ENCODE measurements at regions not wholly inside any gene's neighbourhood (a gene's known extent, or its start where the extent isn't known, plus 50 kb on each side); places are given as distances from the start of the nearest gene placed in this dataset.

- no peaks in the 10 kb centered on the region for H3K36me3 ChIP-seq (ENCODE audit: insufficient read depth, low read length)
- no peak for TF ChIP-seq CTCF (IDR thresholded peaks at IDR 0.05; ENCODE audit: low read length)
- no peak for TF ChIP-seq EZH2 (IDR thresholded peaks at IDR 0.05; ENCODE audit: borderline replicate concordance, low read length)
Observed at GRCh38 chr2:161008311-161008710, 151.9 kb upstream of the TANK start.

DNA sequence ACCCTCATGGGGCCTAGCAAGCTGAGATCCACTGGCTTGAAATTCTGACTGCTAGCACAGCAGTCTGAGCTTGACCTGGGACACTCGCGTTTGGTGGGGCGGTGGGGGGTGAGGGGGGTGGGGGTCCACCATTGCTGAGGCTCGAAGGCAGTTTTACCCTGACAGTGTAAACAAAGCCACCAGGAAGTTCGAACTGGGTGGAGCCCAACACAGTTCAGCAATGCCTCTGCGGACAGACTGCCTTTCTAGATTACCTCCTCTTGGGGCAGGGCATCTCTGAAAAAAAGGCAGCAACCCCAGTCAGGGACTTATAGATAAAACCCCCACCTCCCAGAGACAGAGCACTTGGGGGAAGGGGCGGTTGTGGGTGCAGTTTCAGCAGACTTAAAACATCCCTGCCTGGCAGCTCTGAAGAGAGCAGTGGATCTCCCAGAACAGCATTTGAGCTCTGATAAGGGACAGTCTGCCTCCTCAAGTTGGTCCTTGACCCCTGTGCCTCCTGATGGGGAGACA lies 149.7 kb upstream of the TANK start:
- Histone ChIP-seq H2AFZ (ENCODE audit: low read length) (no peak overlapping the region), H4K20me1 (ENCODE audit: insufficient read depth, low read length) (no peaks in the 10 kb centered on the region), H3K79me2 (ENCODE audit: insufficient read depth, low read length) (no peaks in the 10 kb centered on the region), H3K36me3 (ENCODE audit: insufficient read depth, low read length) (no peaks in the 10 kb centered on the region), H3K9ac (ENCODE audit: low read length) (no peak overlapping the region), H3K9me3 (ENCODE audit: low read length) (no peaks in the 10 kb centered on the region), H3F3A (ENCODE audit: insufficient read depth, low read length) (no peaks in the 10 kb centered on the region), H3K4me3 (ENCODE audit: low read depth, low read length, poor library complexity, severe bottlenecking) (no peak overlapping the region), H3K27ac (ENCODE audit: low read depth, low read length, poor library complexity, severe bottlenecking) (no peak overlapping the region), H3K27me3 (ENCODE audit: insufficient read depth, low read length) (no peaks in the 10 kb centered on the region), H3K4me2 (ENCODE audit: low read length) (no peak overlapping the region), H3K9me2 (ENCODE audit: low read depth, low read length) (no peaks in the 10 kb centered on the region), H3K4me1 (ENCODE audit: insufficient read depth, low read length, severe bottlenecking) (no peaks in the 10 kb centered on the region)
- no peak for TF ChIP-seq EZH2 (IDR thresholded peaks at IDR 0.05; ENCODE audit: borderline replicate concordance, low read length)
- TF ChIP-seq CTCF (IDR thresholded peaks at IDR 0.05; ENCODE audit: low read length): no peak

More at GRCh38 chr2:161008311-161008710, 151.9 kb upstream of the TANK start:
- Histone ChIP-seq H3K9ac (ENCODE audit: low read length) (no peak overlapping the region), H3K9me3 (ENCODE audit: low read length) (no peaks in the 10 kb centered on the region), H3K9me2 (ENCODE audit: low read depth, low read length) (no peaks in the 10 kb centered on the region), H3F3A (ENCODE audit: insufficient read depth, low read length) (no peaks in the 10 kb centered on the region), H3K4me2 (ENCODE audit: low read length) (no peak overlapping the region), H3K79me2 (ENCODE audit: insufficient read depth, low read length) (no peaks in the 10 kb centered on the region), H4K20me1 (ENCODE audit: insufficient read depth, low read length) (no peaks in the 10 kb centered on the region), H3K27me3 (ENCODE audit: insufficient read depth, low read length) (no peaks in the 10 kb centered on the region), H3K4me3 (ENCODE audit: low read depth, low read length, poor library complexity, severe bottlenecking) (no peak overlapping the region), H3K4me1 (ENCODE audit: insufficient read depth, low read length, severe bottlenecking) (no peaks in the 10 kb centered on the region), H3K27ac (ENCODE audit: low read depth, low read length, poor library complexity, severe bottlenecking) (no peak overlapping the region), H2AFZ (ENCODE audit: low read length) (no peak overlapping the region)

- no peak overlapping the region for H3K4me2 ChIP-seq (ENCODE audit: low read length)
- H3F3A ChIP-seq (ENCODE audit: insufficient read depth, low read length): no peaks in the 10 kb centered on the region
- H3K36me3 ChIP-seq (ENCODE audit: insufficient read depth, low read length): no peaks in the 10 kb centered on the region
- no peak overlapping the region for H3K4me3 ChIP-seq (ENCODE audit: low read depth, low read length, poor library complexity, severe bottlenecking)
- no peaks in the 10 kb centered on the region for H3K27me3 ChIP-seq (ENCODE audit: insufficient read depth, low read length)
- no peaks in the 10 kb centered on the region for H3K9me2 ChIP-seq (ENCODE audit: low read depth, low read length)
- H3K9ac ChIP-seq (ENCODE audit: low read length): no peak overlapping the region
- H4K20me1 ChIP-seq (ENCODE audit: insufficient read depth, low read length): no peaks in the 10 kb centered on the region
- H2AFZ ChIP-seq (ENCODE audit: low read length): no peak overlapping the region
- no peaks in the 10 kb centered on the region for H3K79me2 ChIP-seq (ENCODE audit: insufficient read depth, low read length)
- H3K4me1 ChIP-seq (ENCODE audit: insufficient read depth, low read length, severe bottlenecking): no peaks in the 10 kb centered on the region
- no peaks in the 10 kb centered on the region for H3K9me3 ChIP-seq (ENCODE audit: low read length)
- no peak overlapping the region for H3K27ac ChIP-seq (ENCODE audit: low read depth, low read length, poor library complexity, severe bottlenecking)
- TF ChIP-seq CTCF (IDR thresholded peaks at IDR 0.05; ENCODE audit: low read length): no peak
- no peak for TF ChIP-seq EZH2 (IDR thresholded peaks at IDR 0.05; ENCODE audit: borderline replicate concordance, low read length)
Observed at GRCh38 chr2:161017780-161018470, 142.3 kb upstream of the TANK start.
